GM21737 (cell line): ENCODE measurements at regions not wholly inside any gene's neighbourhood (a gene's known extent, or its start where the extent isn't known, plus 50 kb on each side); places are given as distances from the start of the nearest gene placed in this dataset.

Source experiments
- ATAC-seq: cut with Tn5 transposase; IDR thresholded peaks from one replicate; pipeline ENCODE4 v1.9.1; 2021; ENCODE audit warnings: mild to moderate bottlenecking, moderate library complexity; ENCODE audit not compliant: unreplicated experiment

- no peak for ATAC-seq
Measured at GRCh38 chr3:43783987-43784639, 93.4 kb downstream of the ABHD5 start.

- ATAC-seq = no peak
Measured at GRCh38 chr3:43784640-43785011, 93.9 kb downstream of the ABHD5 start.

- ATAC-seq = no peak
Measured at GRCh38 chr3:43785551-43785950, 94.8 kb downstream of the ABHD5 start.

- ATAC-seq = no peak
Measured at GRCh38 chr3:43786102-43786501, 95.4 kb downstream of the ABHD5 start.

GRCh38 chr3:43786526-43787305 lies 96.0 kb downstream of the ABHD5 start:
- no peak for ATAC-seq

- ATAC-seq = no peak
Measured at GRCh38 chr3:43787330-43787729, 96.6 kb downstream of the ABHD5 start.

GRCh38 chr3:43789028-43789427 lies 98.3 kb downstream of the ABHD5 start:
- no peak for ATAC-seq

- ATAC-seq = no peak
Measured at GRCh38 chr3:43790060-43790459, 99.3 kb downstream of the ABHD5 start.

GRCh38 chr3:43790476-43790875 lies 99.7 kb downstream of the ABHD5 start:
- no peak for ATAC-seq

GRCh38 chr3:43791246-43791645 lies 100.5 kb downstream of the ABHD5 start:
- ATAC-seq = no peak

- no peak for ATAC-seq
Measured at GRCh38 chr3:43792904-43793303, 102.2 kb downstream of the ABHD5 start.

- no peak for ATAC-seq
Measured at GRCh38 chr3:43793648-43794372, 103.1 kb downstream of the ABHD5 start.

- no peak for ATAC-seq
Measured at GRCh38 chr3:43794776-43795175, 104.0 kb downstream of the ABHD5 start.

GRCh38 chr3:43795491-43795890 lies 104.8 kb downstream of the ABHD5 start:
- no peak for ATAC-seq

GRCh38 chr3:43796041-43796596 lies 105.4 kb downstream of the ABHD5 start:
- ATAC-seq = no peak

- ATAC-seq = no peak
Measured at GRCh38 chr3:43797794-43798193, 107.1 kb downstream of the ABHD5 start.

- ATAC-seq = no peak
Measured at GRCh38 chr3:43810797-43811196, 120.1 kb downstream of the ABHD5 start.

GRCh38 chr3:43814461-43814860 lies 123.7 kb downstream of the ABHD5 start:
- ATAC-seq = no peak

- no peak for ATAC-seq
Measured at GRCh38 chr3:43816372-43816771, 125.6 kb downstream of the ABHD5 start.

- no peak for ATAC-seq
Measured at GRCh38 chr3:43817064-43817463, 126.3 kb downstream of the ABHD5 start.

- no peak for ATAC-seq
Measured at GRCh38 chr3:43817825-43818224, 127.1 kb downstream of the ABHD5 start.

GRCh38 chr3:43818229-43818628 lies 127.5 kb downstream of the ABHD5 start:
- ATAC-seq = no peak
